ENCODE measurements at regions not wholly inside any gene's neighbourhood (a gene's known extent, or its start where the extent isn't known, plus 50 kb on each side); places are given as distances from the start of the nearest gene placed in this dataset.

GRCh38 chr1:167165219-167165618, 55.5 kb upstream of the POU2F1 start:
- Histone ChIP-seq H3K27me3 (no peaks in the 10 kb centered on the region), H3K9me3 (ENCODE audit: low read depth) (no peaks in the 10 kb centered on the region), H3K27ac (no peak overlapping the region), H3F3A (ENCODE audit: low read depth) (peaks cover 7% of the 10 kb centered on the region), H3K36me3 (no peaks in the 10 kb centered on the region), H3K4me1 (peaks cover 41% of the 10 kb centered on the region), H4K20me1 (ENCODE audit: low read depth) (no peaks in the 10 kb centered on the region), H2AFZ (replicated peaks) (no peak overlapping the region), H3K4me3 (peak overlapping the region; percentile 8), H3K9ac (no peak overlapping the region), H3K4me2 (peak overlapping the region; percentile 76), H3K79me2 (ENCODE audit: low read depth) (peaks cover 6% of the 10 kb centered on the region)
- TF ChIP-seq CTCF (IDR thresholded peaks at IDR 0.05) (no peak), EZH2phosphoT487 (IDR thresholded peaks at IDR 0.05) (no peak), EZH2 (IDR thresholded peaks at IDR 0.05) (no peak)
- H3K27me3 Mint-ChIP-seq (ENCODE audit: insufficient read depth, low read depth): peaks cover 5% of the 10 kb centered on the region
- peaks cover 20% of the 10 kb centered on the region for H3K36me3 Mint-ChIP-seq
- H3K27ac Mint-ChIP-seq: no peak overlapping the region
- H3K4me1 Mint-ChIP-seq: peaks cover 67% of the 10 kb centered on the region
- peak overlapping the region; percentile 73 for H3K4me3 Mint-ChIP-seq
- peaks cover 8% of the 10 kb centered on the region for H3K9me3 Mint-ChIP-seq
- DNase-seq (ENCODE audit: low spot score): no peak

- no peak overlapping the region for H3K9ac ChIP-seq
Measured at GRCh38 chr1:167165948-167166689, 54.6 kb upstream of the POU2F1 start.

GRCh38 chr1:167166690-167167075, 54.0 kb upstream of the POU2F1 start:
- peaks cover 41% of the 10 kb centered on the region for H3K4me1 ChIP-seq
- H2AFZ ChIP-seq (replicated peaks): no peak overlapping the region
- H3K4me2 ChIP-seq: peak overlapping the region; percentile 76

More at GRCh38 chr1:167165948-167166689, 54.6 kb upstream of the POU2F1 start:
- H3K4me2 ChIP-seq: peak overlapping the region; percentile 76
- H3F3A ChIP-seq (ENCODE audit: low read depth): peaks cover 7% of the 10 kb centered on the region
- TF ChIP-seq CTCF (IDR thresholded peaks at IDR 0.05) (no peak), EZH2 (IDR thresholded peaks at IDR 0.05) (no peak), EZH2phosphoT487 (IDR thresholded peaks at IDR 0.05) (no peak)
- H3K27ac ChIP-seq: peak overlapping the region; percentile 68
- H3K36me3 ChIP-seq: no peaks in the 10 kb centered on the region
- no peaks in the 10 kb centered on the region for H4K20me1 ChIP-seq (ENCODE audit: low read depth)
- peaks cover 70% of the 10 kb centered on the region for H3K4me1 Mint-ChIP-seq
- peak; percentile 92 for DNase-seq (ENCODE audit: low spot score)
- H3K27ac Mint-ChIP-seq: peak overlapping the region; percentile 97
- H3K4me1 ChIP-seq: peaks cover 41% of the 10 kb centered on the region
- H3K4me3 Mint-ChIP-seq: peak overlapping the region; percentile 76
- peaks cover 6% of the 10 kb centered on the region for H3K79me2 ChIP-seq (ENCODE audit: low read depth)
- peaks cover 17% of the 10 kb centered on the region for H3K36me3 Mint-ChIP-seq
- no peaks in the 10 kb centered on the region for H3K27me3 ChIP-seq
- no peaks in the 10 kb centered on the region for H3K9me3 ChIP-seq (ENCODE audit: low read depth)
- peaks cover 8% of the 10 kb centered on the region for H3K27me3 Mint-ChIP-seq (ENCODE audit: insufficient read depth, low read depth)
- peaks cover 8% of the 10 kb centered on the region for H3K9me3 Mint-ChIP-seq
- peak overlapping the region; percentile 81 for H2AFZ ChIP-seq (replicated peaks)
- H3K4me3 ChIP-seq: peak overlapping the region; percentile 8

More at GRCh38 chr1:167166690-167167075, 54.0 kb upstream of the POU2F1 start:
- Histone ChIP-seq H3K27ac (no peak overlapping the region), H4K20me1 (ENCODE audit: low read depth) (no peaks in the 10 kb centered on the region), H3K4me3 (no peak overlapping the region), H3K9me3 (ENCODE audit: low read depth) (no peaks in the 10 kb centered on the region), H3K36me3 (no peaks in the 10 kb centered on the region), H3K79me2 (ENCODE audit: low read depth) (peaks cover 6% of the 10 kb centered on the region), H3K27me3 (no peaks in the 10 kb centered on the region), H3K9ac (no peak overlapping the region), H3F3A (ENCODE audit: low read depth) (peaks cover 7% of the 10 kb centered on the region)
- Mint-ChIP-seq H3K27me3 (ENCODE audit: insufficient read depth, low read depth) (peaks cover 8% of the 10 kb centered on the region), H3K4me1 (peaks cover 75% of the 10 kb centered on the region), H3K27ac (peak overlapping the region; percentile 97), H3K4me3 (peak overlapping the region; percentile 76), H3K9me3 (peaks cover 8% of the 10 kb centered on the region), H3K36me3 (peaks cover 12% of the 10 kb centered on the region)
- TF ChIP-seq EZH2phosphoT487 (IDR thresholded peaks at IDR 0.05) (no peak), CTCF (IDR thresholded peaks at IDR 0.05) (no peak), EZH2 (IDR thresholded peaks at IDR 0.05) (no peak)
- no peak for DNase-seq (ENCODE audit: low spot score)

All from neural progenitor cell (in vitro differentiated cells).